Activated T-helper 1 cell treated with anti-CD3 and anti-CD28 coated beads, Interleukin-2, amount 50 U/mL, for 16 hours (primary cell): ENCODE measurements at regions not wholly inside any gene's neighbourhood (a gene's known extent, or its start where the extent isn't known, plus 50 kb on each side); places are given as distances from the start of the nearest gene placed in this dataset.

Experiments
- DNase-seq, 2 donors: peaks; one replicate each; pipeline ENCODE4 v3.0.0-alpha.2; 2020; ENCODE audit warnings: low read depth in 1 of 2, low spot score in 1 of 2

DNA sequence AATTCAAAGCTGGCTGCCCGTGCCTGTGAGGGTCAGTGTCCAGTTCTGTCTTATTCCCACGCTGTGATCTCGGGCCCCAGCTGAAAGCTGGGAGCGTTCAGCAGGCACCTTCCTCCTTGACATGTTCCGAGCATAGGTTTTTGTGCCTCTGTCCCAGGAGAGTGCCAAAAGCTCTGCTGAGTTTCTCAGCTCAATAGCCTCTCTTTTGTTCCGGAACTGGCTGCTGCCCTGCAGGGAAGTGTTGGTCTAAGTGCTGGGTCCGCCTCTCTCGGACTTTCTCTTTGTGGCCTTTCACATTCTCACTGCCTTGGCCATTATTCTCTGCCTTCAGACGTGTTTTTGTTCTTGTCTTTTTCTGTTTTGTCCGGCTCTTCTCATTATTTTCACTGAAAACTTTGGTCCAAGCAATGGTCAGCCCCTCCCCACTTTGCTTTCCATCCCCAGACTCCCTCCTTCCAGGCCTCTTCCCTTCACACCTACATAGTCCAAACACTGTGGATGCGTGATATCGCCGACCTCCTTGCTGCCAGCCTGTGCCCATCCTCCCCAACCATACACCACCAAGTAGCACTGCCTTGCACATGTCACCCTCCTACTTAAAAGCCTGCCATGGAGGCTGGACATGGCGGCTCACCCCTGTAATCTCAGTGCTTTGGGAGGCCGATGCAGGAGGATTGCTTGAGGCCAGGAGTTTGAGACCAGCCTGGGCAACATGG lies 233.8 kb downstream of the RHOU start:
- no peak for DNase-seq

DNA sequence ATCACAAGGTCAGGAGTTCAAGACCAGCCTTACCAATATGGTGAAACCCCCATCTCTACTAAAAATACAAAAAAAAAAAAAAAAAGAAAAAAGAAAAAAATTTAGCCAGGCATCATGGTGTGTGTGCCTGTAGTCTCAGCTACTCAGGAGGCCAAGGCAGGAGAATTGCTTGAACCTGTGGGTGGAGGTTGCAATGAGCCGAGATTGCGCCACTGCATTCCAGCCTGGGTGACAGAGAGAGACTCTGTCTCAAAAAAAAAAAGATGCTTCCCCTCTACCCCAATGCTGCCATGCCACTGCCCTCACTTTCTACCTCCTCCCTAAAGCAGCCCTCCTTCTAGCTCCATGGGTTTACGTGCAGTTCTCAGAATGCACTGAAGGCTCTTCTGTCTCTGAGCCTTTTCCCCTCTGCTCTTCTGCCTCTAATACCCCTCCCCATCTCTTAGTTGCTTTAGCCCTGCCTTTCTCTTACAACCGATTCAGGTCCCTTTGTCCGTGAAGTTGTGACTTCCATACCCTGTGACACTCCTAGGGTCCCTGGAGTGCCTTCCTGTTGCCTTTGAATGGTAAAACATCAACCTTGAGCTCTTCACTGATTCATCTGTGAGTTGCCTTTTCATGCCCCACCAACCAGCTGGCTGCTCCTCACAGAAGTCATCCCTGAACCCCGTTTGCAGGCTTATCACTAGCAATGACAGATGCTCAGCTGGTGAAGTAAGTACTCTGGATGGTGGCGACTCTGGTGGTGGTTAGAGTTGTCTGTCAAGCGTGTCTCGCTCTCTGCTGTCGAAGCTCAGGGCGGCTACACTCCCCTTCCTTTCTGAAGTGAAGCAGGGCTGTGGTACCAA lies 234.9 kb downstream of the RHOU start:
- DNase-seq = no peak

DNA sequence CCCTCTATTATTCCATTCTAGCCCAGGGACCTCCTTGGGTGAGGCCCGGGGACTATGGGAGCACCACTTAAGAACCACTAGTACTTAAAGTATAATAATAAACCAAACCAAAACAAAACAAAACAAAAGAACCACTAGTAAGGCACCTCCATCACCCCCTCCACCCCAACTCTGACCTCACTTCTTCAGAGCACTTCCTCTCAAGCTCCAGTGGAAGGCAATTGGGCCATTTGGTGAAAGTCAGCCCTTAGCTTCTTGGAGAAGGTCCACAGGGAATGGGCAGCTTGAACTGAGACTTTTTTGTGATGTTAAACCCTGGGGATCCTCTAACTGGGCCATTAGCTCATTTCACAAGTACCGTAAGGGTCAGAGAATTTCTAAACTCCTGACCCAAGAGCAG lies 237.3 kb downstream of the RHOU start:
- no peak for DNase-seq

DNA sequence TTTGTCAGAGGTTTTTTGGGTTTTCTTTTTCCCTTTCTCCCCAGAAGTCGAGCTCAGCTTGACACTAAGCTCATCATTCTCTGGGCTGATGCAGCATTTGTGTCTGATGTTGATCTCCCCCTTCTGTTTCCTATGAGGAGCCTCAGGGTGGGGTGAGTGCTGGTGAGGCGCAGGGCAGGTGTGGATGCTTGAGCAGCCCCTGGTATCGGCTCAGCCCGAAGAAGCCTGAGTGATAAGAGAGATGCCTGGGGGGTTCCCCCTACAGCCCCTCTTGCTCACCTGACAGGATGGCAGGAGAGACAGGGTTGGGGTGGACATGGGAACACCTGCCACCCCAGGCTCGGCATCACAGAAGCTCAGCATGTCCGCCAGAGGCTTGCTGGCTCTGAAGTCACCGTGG lies 239.0 kb downstream of the RHOU start:
- DNase-seq = no peak

DNA sequence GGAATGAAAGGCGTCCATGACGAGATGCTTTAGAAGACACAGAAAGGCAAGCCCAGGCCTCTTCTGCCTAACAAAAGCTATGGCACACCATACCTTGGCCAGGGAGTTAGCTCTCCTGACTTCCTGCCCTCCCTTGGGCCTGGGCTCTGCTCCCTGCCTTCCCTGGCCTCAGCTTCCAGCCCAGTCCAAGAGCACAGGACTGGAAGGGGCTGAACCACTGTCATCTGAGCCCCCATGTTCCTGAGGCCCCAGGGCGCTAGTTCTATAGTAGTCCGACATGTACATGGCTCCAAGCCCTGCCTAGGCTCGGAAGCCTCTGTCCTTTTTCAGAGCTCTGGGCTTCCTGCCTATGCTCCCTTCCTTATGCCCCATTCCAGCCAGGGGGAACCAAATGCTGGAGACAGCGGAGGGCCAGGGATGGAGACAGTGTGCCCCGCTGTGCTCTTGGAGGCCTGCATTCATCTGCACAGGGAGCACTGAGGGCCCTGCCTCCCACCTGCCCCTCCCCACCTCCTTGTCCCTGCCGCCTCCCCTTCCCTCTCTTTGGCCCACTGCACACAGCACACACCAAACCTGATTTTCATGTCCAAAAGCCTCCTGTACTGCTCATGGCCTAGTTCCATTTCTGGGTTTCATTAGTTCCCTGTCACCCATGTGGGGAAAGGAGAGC lies 240.1 kb downstream of the RHOU start:
- DNase-seq = no peak

DNA sequence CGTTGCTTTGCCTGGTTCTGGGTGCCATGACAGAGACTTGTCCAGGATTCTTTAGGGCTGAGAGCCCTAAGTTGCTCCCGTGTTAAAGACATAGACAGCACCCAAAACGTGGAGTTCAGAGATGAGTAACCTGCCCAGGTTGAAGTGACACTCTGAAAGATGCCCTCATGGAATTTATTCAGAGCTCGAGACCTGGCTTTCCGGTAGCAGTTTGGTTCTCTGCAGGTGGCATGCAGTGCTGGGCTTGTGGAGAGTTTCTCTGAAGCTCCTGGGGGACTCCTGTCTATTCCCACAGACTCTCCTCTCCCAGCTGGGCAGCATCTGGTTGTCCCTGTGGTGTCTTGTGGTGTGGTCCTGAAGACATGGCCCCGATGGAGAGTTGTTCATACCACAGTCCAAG lies 241.0 kb downstream of the RHOU start:
- no peak for DNase-seq

DNA sequence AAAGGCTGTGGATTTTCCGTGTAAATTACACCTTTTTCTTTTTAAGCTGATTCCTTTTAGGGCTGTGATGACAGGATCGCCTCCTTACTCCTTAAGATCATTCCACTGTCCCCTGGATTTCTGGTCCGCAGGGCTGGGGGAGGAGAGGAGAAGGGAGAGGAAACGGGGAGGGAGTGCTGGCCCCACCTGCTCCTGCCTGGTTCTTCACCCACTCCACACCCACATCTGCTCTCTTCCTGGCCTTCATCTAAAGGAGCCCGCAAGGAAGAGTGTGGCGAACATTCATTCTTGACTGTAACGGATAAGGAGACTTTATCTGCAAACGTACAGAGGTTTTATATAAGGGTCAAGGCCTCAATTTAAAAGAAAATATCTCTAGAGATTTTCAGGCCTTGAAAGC lies 242.0 kb downstream of the RHOU start:
- no peak for DNase-seq

DNA sequence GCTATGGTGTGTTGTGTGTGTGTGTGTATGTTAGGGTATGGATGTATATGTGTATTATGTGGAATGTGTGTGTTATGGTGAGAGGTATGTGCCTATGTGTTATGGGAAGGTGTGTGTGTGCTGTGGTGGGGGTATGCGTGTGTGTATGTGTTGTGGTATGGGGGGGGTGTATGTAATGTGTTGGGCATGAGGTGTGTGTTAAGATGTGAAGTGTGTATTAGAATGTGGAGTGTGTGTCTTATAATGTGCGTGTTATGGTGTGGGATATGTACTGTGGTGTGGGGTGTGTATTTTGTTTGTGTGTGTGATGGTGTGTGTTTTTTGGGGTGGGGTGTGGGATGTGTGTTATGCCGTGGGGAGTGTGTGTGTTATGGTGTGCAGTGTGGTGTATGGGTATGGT lies 242.5 kb downstream of the RHOU start:
- no peak for DNase-seq

DNA sequence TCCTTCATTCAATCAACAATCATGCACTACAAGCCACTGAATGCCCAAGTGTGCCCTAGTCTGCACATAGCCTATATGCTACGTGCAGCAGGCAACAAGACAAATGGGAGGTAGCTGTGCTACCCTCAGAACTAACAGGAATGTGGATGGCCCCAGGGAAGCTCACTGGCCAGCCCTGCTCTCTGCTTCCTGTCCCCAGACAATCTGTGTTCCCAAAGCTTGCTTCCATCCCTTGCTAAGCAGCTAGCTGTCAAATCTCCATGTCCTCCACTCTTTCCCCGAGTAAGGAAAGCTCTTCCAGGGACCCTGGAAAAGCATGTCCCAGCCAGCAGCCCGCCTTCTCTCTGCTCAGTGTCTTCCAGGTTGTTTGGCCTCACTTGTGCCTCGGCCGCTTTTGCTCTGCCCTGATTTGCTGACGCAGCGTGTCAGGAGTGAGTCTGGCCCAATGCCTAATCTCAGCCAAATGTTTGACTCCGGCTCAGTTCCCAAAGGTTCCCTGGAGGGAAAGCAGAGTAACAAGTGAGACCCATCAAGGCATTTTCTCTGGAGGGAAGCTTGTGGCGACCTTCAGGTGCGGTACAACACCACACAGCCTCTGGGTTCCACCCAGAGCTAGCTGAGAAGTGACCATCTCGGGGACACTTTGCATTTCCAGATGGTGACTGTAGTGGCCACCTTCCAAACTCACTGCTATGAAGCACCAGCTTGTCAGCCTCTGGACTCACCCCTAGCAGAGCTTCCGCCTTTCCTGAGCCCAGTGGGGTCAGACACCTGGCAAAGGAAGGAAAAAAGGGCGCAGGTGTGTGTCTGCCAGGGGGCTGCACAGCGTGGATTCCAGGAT lies 243.4 kb downstream of the RHOU start:
- DNase-seq = no peak

DNA sequence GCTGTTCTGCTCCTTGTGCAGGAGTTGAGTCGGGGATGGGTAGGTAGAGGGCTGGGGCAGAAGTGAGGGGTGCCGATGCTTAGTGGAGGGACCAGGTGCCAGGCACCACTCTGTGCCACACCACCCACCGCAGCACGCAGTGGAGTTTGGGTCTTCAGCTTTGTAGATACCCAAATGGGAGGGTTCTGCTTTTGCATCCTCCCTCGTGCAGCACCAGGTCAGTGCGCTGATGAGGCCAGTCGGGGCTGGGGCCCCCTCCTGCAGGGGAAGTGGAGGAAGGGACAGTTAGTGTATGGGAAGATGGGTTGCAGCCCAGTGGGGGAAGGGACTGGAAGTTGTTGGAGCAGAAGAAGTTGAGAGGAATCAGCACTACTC lies 244.0 kb downstream of the RHOU start:
- no peak for DNase-seq

DNA sequence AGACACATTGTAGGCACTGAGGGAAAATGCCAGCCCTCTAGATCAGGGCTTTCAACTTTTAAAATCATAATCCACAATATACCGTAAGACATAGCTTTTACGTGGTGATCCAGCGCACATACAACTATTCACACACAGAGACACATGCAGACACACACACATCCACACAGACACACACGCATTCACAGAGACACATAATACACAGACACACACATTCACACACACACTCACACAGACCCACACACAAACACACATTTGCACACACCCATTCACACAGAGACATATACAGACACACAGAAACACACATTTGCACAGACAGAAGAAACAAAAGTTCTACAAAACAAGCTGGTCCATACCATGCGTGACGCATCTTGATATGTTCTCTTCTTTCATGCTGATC lies 244.5 kb downstream of the RHOU start:
- DNase-seq = no peak

DNA sequence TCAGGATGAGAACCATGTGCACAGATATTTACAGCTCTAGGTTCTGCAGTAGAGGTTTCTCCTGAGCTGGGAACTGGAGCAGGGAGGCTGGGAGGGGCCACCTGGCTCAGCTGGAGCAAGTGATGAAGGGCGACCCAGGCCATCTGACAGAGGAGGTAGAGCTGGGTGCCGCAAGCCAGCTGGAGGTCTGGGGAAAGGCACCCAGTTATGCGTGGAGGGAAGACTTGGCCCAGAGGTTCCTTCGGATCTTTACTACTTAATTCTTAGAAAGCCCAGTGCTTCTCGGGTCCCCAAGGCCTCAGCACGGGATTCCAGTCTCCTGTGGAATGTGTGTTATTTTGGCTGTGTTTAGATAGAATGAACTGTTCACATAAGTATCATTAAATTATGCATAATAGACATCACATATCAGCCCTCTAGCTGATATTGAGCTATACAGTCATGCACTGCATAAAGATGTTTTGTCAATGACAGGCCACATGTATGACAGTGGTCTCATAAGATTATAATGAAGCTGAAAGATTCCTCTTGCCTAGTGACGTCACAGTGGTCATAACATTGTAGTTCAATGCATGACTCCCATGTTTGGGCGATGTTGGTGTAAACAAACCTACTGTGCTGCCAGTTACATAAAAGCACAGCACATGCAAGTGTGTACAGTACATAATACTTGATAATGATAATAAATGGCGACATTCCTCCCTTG lies 245.1 kb downstream of the RHOU start:
- DNase-seq = no peak

DNA sequence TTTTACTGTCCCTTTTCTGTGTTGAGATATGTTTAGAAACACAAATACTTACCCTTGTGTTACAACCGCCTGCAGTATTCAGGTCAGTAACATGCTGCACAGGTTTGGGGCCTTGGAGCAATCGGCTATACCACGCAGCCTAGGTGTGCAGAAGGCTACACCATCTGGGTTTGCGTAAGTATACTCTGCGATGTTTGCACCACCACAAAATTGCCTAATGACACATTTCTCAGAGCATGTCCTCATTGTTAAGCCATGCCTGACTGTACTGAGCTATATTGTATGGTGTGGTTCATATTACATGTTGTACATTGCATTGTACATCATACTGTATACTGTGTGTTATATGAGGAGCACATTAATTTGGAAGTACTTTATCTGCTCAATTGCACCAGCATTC lies 247.4 kb downstream of the RHOU start:
- no peak for DNase-seq

DNA sequence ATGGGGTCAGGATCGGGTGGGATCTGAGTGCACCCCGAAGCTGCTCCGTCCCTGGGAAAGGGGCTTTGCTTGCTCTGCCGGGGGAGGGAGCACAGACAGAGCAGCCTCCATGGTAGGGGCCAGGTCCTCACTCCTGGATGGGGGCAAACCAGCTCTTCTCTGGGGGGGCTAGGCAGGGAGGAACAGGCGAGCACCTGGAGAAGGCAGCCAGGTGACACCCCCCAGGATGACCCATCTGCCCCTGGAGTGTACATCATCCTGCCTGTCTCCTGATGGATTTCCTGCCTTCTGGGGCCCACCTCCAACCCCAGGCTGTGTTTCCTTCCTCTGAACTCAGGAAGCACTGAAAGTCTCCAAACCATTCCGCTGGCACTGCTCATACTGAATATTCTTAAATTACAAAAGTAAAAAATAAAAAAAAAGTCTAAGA lies 248.0 kb downstream of the RHOU start:
- DNase-seq = no peak

DNA sequence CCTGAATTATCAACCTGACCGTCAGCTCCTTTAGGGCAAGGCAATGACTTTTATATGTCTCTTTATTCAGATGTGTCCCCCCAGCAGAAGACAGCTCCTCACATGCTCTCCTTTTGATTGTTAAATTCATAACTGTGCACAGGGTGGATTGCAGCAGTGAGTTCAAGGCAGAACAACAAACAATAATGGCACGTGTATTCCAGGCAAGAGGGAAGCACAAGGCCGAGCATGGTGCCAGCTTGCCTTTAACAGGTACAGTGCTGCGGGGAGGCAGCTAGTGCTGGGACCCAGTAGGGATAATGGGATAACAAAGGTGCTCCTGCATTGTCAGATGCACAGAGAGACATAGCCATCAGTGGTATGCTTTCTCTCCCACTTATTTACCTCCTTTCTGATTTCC lies 248.4 kb downstream of the RHOU start:
- DNase-seq = no peak

DNA sequence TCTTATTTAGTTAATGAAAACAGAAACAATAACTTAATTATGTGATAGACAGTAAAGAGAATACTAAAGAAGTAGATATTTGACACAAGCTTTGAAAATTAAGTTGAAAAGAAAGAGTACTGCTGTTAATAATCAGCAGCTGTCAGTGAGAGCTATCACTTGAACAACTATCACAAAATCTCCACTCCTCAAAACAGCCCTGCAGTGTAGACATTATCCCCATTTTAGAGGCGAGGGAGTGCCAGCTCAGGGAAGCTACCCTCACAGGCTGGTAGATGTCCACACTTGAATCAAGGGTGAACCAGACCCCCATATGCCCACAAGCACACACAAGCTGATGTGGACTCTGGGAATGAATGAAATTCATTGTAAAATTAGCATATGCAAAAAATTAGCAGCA lies 248.8 kb downstream of the RHOU start:
- no peak for DNase-seq

DNA sequence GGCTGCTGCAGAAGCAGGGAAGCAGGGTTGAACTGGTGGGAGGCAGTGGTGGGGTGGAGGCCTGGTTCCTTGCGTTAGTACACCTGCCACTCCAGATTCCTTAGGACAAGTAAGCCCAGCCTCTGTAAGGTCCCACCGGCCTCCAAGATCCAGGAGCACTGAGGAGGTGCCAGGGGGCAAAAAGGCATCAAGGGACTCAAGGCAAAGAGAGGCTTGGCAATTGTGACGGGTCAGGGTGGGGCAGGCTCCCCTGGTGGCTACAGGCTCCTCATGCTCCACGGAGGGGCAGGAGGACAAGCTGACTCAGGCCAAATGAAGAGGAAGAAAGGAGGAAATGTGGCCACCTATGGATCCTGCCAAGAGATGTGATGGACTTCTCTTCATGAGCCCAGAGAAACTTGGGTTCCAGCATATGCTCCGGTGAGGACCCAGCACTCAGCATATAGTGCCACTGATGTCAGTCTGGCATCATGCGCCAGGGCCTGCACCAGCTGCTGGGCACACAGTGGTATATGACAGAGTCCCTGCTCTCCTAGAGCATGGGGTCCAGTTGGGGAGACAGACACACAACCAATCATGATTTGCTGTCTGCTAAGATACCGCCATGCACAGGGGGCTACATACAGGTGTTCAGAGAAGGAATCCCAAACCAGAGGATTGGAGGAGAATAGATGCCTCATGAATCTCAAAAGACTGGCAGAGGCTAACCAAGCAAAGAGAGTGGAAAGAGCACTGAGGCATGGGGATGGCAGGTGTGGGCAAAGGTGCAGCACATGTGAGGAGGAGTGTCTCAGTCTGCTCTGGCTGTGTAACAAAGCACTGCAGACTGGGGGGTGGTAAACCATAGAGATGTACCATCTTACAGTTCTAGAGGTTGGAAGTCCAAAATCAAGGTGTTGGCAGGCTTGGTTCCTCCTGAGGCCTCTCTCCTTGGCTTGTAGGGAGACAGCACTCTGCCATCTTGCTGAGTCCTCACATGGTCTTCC lies 249.7 kb downstream of the RHOU start:
- DNase-seq = no peak

DNA sequence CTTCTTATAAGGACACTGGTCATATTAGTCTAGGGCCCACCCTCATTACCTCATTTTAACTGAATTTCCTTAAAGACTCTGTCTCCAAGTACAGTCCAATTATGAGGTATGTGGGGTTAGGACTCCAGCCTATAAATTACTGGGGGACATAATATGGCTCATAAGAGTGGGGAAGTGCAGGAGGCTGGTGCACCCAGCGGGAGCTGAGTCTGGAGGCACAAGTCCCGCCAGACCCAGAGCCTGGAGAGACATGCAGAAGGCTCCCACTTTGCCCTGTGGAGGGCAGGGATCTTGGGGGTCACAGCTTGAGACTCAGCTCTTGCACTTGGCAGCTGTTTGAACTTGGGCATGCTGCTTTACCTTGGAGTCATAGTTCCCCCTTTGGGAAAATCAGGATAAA lies 250.4 kb downstream of the RHOU start:
- DNase-seq = no peak

DNA sequence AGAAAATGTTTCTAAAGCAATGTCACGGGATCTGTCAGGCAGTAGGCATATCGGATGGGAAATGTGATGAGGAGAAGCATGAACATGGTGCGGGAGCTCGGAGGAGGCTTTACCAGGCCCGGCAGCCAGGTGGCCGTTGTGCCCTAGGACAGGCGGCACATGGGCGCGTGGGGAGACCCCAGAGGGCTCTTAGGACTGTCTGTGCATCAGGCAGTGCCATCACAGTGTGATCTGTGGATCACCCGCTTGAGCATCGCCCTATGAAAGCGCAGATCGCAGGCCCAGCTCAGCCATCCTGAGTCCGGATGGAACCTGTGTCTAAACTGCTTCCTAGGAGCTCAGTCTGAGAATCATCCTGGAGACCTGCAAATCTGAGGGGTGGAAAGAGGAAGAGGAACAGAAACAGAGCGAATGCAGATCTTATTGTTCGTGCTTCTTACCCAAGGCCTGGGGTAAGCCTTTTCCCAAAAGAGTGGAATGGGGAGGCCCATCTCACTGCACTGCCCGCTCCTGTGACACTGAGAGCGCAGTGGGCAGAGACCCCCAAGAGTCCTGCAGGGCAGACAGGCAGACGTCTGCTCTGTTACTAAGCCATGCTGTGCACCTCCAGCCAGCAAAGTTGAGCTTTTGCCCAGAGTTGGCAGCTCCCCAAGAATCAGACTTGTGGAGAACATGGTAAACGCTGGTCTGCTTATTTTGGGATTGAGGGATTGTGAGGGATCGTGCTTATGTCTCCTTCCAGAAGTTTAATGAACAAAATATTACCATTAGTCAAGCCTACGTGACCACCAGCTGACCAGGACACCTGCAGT lies 251.0 kb downstream of the RHOU start:
- no peak for DNase-seq
